GM12874 (cell line): ENCODE measurements at regions not wholly inside any gene's neighbourhood (a gene's known extent, or its start where the extent isn't known, plus 50 kb on each side); places are given as distances from the start of the nearest gene placed in this dataset.

Experiments used
- TF ChIP-seq, protein P1 (sequence below): IDR thresholded peaks from 2 replicates; pipeline ENCODE4 v1.5.1; 2011; ENCODE audit warnings: low read depth, mild to moderate bottlenecking, control low read depth, low read length, moderate library complexity; ENCODE audit not compliant: insufficient read depth

DNA sequence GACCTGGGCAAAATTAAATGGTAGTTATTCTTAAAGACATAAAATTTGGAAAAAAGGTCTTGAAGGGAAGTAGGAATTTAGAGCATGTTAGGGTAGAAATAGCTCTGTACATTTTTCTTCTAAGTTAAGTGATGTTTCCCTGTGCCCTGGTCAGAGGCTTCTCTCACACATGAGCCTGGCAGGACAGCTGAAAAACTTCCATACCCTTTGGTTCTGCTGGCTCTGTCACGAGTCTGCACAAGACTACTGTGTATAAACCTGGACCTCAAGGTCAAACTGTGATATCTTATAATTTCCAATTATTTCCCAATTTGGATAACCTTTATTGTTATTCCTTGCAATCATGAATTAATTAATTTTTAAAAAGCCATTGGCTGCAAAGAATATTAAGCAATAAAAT lies 664.7 kb downstream of the BCL11A start:
- TF ChIP-seq, protein P1, sequence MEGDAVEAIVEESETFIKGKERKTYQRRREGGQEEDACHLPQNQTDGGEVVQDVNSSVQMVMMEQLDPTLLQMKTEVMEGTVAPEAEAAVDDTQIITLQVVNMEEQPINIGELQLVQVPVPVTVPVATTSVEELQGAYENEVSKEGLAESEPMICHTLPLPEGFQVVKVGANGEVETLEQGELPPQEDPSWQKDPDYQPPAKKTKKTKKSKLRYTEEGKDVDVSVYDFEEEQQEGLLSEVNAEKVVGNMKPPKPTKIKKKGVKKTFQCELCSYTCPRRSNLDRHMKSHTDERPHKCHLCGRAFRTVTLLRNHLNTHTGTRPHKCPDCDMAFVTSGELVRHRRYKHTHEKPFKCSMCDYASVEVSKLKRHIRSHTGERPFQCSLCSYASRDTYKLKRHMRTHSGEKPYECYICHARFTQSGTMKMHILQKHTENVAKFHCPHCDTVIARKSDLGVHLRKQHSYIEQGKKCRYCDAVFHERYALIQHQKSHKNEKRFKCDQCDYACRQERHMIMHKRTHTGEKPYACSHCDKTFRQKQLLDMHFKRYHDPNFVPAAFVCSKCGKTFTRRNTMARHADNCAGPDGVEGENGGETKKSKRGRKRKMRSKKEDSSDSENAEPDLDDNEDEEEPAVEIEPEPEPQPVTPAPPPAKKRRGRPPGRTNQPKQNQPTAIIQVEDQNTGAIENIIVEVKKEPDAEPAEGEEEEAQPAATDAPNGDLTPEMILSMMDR: no peak

DNA sequence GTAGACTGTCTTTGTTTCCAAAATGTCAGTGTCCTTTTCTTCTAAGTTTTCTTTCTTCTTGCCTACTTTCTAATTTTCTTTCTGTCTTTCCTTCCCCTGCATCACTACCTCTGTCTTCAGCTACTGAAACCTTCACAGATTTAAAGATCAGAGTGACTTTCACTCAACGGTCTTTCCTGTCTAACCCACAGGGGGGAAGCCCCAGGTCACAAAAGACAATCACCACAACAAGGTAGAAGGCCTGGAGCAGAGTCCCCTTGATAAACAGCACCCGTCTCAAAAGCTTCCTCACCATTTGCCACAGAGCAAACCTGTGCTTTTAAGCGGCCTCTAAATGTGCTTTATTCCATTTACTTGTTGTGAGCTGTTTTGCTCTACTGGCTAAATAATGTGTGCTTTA lies 665.4 kb downstream of the BCL11A start:
- TF ChIP-seq, protein P1: no peak

DNA sequence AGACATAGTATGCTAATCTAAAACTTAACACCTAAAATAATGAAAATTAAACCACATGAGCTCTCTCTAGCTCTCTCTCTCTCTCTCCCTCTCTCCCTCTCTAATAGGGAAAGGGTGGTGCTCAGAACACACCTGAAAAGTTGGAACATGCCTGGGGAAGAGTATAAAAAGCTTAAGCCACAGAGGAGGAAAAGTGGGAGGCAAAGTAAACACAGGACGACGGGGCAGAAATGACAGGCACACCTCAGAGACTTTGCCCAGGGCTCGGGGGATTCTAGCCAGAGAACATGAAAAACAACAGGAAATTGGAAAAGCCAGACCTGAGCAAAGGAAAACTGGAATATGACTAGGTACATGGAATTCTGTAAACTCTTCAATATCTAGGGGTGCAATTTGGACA lies 666.1 kb downstream of the BCL11A start:
- TF ChIP-seq, protein P1: no peak

DNA sequence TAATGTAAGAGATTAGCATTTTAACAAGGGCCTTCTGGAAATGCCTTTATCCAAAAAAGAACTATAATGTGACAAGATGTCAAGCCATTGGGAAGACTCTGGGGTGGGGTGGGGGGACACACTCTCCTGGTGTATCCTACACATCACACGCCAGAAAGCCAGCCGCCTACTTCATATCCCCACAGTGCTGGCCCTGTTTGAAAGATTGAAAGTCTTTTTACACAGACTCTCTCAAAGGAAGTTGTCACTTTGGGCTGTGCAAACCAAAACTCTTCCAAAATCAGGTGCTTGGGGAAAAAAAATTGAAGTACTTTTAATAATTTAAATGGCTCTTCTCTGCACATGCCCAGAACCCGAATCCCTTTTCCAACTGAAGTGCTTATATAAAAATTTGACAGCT lies 666.7 kb downstream of the BCL11A start:
- TF ChIP-seq, protein P1: no peak

DNA sequence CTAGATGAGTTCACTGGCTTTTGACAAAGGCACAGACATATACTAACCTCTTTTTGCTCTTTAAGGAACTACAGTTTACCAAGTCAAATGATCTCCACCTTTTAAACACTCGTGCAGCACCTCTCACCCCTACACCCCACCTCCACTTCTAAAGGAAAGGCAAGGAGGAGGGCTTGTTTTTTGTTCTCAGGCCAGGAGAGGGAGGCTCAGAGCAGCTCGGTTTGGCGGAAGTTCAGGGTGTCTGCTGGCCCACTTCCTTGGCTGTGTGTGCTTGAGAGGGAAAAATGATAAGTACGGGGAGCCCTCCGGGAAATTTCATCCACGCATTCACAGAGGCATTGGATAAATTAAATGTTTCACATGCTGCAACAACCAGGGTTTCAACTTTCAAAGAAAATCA lies 667.9 kb downstream of the BCL11A start:
- TF ChIP-seq, protein P1: no peak

DNA sequence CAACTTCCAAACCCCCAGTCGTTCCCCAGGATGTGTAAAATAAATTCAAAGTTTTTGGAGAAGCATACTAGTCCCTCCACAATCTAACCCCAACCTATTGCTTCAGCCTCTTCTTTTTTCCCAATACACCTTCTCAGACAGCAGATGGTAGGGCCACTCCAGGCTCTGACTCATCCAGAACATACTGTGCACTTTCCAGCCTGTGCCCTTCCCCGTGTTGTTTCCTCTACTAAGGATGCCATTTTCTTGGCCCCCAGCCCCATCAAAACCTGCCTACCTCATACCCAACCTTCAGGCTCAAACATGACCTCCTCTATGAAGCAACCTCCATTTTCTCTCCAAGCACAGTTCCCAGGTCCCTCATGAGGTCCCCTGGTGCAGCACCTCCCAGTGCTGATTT lies 669.3 kb downstream of the BCL11A start:
- TF ChIP-seq, protein P1: no peak

DNA sequence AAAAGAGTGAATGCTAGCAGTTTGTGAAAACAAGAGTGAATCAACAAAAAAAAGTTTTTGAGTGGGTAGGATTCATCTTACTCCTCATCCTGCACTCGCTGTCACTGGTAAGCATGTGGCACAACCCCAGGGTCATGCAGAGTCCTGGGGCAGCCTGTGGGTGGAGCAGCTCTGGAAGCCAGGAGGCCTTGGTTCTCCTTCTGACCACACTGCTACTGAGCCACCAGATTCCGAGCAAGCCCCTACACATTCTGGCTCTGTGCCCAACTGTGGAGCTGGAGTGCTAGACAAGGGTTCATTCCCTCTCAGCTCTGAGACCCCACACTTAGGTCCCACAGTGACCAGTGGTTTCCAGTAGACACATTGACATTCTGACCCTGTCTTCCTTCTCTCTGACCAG lies 670.6 kb downstream of the BCL11A start:
- TF ChIP-seq, protein P1: no peak

DNA sequence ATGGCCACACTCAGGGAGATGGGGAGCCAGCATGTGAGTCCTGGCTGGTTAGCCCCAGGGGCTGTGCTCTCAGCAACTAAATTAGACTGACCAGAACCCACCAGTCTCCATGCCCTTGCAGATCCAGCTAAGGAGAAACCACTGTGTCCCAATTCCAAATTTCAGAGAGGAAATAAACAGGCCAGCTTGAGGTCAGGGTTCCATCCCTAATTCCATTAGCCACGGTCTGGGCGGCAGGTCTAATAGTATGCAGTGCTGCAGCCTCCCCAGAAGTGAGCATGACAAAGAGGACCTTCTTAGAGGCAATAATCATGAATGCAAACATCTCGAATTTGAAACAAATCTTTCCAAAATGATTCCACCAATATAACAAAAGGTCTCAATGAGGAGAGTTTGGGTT lies 671.2 kb downstream of the BCL11A start:
- TF ChIP-seq, protein P1: no peak
